H9 (cell line): ENCODE measurements at regions not wholly inside any gene's neighbourhood (a gene's known extent, or its start where the extent isn't known, plus 50 kb on each side); places are given as distances from the start of the nearest gene placed in this dataset.

Source experiments
- DNase-seq: peaks from one replicate; pipeline ENCODE4 v3.0.0-alpha.2; 2017
- H2AFZ ChIP-seq: one replicate; pipeline ENCODE4 v1.6.1; 2013; ENCODE audit warnings: mild to moderate bottlenecking, low read length, control low read depth, moderate library complexity
- H2AK5ac ChIP-seq: 2 replicates; pipeline ENCODE4 v1.6.1; 2013; ENCODE audit warnings: low read length, control low read depth, mixed read lengths; ENCODE audit not compliant: insufficient read length
- H2BK120ac ChIP-seq: one replicate; pipeline ENCODE4 v1.6.1; 2013; ENCODE audit warnings: low read depth, mild to moderate bottlenecking, low read length, control low read depth, inconsistent platforms; ENCODE audit not compliant: poor library complexity, severe bottlenecking
- H2BK12ac ChIP-seq: 2 replicates; pipeline ENCODE4 v1.6.1; 2013; ENCODE audit warnings: low read length, control low read depth, mixed read lengths, low read depth; ENCODE audit not compliant: insufficient read length
- H2BK15ac ChIP-seq: 2 replicates; pipeline ENCODE4 v1.6.1; 2013; ENCODE audit warnings: low read depth, low read length, control low read depth
- H2BK20ac ChIP-seq: one replicate; pipeline ENCODE4 v1.6.1; 2013; ENCODE audit warnings: low read depth, mild to moderate bottlenecking, low read length, control low read depth, inconsistent platforms; ENCODE audit not compliant: poor library complexity, severe bottlenecking
- H2BK5ac ChIP-seq: 2 replicates; pipeline ENCODE4 v1.6.1; 2013; ENCODE audit warnings: low read length, control low read depth, mixed read lengths; ENCODE audit not compliant: insufficient read length
- H3K14ac ChIP-seq: 2 replicates; pipeline ENCODE4 v1.6.1; 2013; ENCODE audit warnings: low read length, control low read depth; ENCODE audit not compliant: insufficient read depth
- H3K18ac ChIP-seq: 2 replicates; pipeline ENCODE4 v1.6.1; 2013; ENCODE audit warnings: low read depth, mild to moderate bottlenecking, mixed read lengths, low read length, control low read depth; ENCODE audit not compliant: insufficient read length
- H3K23ac ChIP-seq: 2 replicates; pipeline ENCODE4 v1.6.1; 2013; ENCODE audit warnings: low read length, control low read depth, mixed read lengths, low read depth; ENCODE audit not compliant: insufficient read length
- H3K23me2 ChIP-seq: 2 replicates; pipeline ENCODE4 v1.6.1; 2013; ENCODE audit warnings: low read depth, mild to moderate bottlenecking, mixed read lengths, low read length, control low read depth; ENCODE audit not compliant: insufficient read length, poor library complexity, severe bottlenecking
- H3K27ac ChIP-seq: 2 replicates; pipeline ENCODE4 v1.5.1; 2013; ENCODE audit warnings: low read length, control low read depth, mixed read lengths, low read depth; ENCODE audit not compliant: insufficient read length
- H3K27me3 ChIP-seq: 2 replicates; pipeline ENCODE4 v1.6.1; 2013; ENCODE audit warnings: low read length, control low read depth, inconsistent platforms; ENCODE audit not compliant: insufficient read depth
- H3K4ac ChIP-seq: 2 replicates; pipeline ENCODE4 v1.6.1; 2013; ENCODE audit warnings: low read depth, mild to moderate bottlenecking, control low read depth, inconsistent platforms, low read length, moderate library complexity
- H3K4me1 ChIP-seq: 2 replicates; pipeline ENCODE4 v1.6.1; 2013; ENCODE audit warnings: low read length, control low read depth, inconsistent platforms; ENCODE audit not compliant: insufficient read depth
- H3K4me2 ChIP-seq: 2 replicates; pipeline ENCODE4 v1.6.1; 2013; ENCODE audit warnings: low read length, control low read depth, mixed read lengths; ENCODE audit not compliant: insufficient read length, insufficient read depth
- H3K56ac ChIP-seq: 2 replicates; pipeline ENCODE4 v1.6.1; 2013; ENCODE audit warnings: low read depth, mild to moderate bottlenecking, mixed read lengths, low read length, control low read depth; ENCODE audit not compliant: insufficient read length
- H3K79me1 ChIP-seq: 2 replicates; pipeline ENCODE4 v1.6.1; 2013; ENCODE audit warnings: low read depth, mild to moderate bottlenecking, moderate library complexity, low read length, control low read depth, inconsistent platforms; ENCODE audit not compliant: insufficient read depth, poor library complexity, severe bottlenecking
- H3K79me2 ChIP-seq: 2 replicates; pipeline ENCODE4 v1.6.1; 2013; ENCODE audit warnings: low read length, control low read depth, inconsistent platforms; ENCODE audit not compliant: insufficient read depth
- H3K9ac ChIP-seq: 2 replicates; pipeline ENCODE4 v1.6.1; 2013; ENCODE audit warnings: low read length, control low read depth, mixed read lengths; ENCODE audit not compliant: insufficient read length; ENCODE audit errors: extremely low read depth
- H3K9me3 ChIP-seq: one replicate; pipeline ENCODE4 v1.6.1; 2013; ENCODE audit warnings: low read depth, low read length, inconsistent platforms; ENCODE audit not compliant: control insufficient read depth
- H3T11ph ChIP-seq: one replicate; pipeline ENCODE4 v1.6.1; 2013; ENCODE audit warnings: mild to moderate bottlenecking, low read length, control low read depth, inconsistent platforms
- H4K20me1 ChIP-seq: one replicate; pipeline ENCODE4 v1.6.1; 2013; ENCODE audit not compliant: control insufficient read depth, insufficient read length, insufficient read depth
- H4K5ac ChIP-seq: 2 replicates; pipeline ENCODE4 v1.6.1; 2013; ENCODE audit warnings: low read depth, mild to moderate bottlenecking, mixed read lengths, low read length, control low read depth; ENCODE audit not compliant: insufficient read length
- H4K8ac ChIP-seq: replicated peaks from 2 replicates; pipeline ENCODE4 v1.6.1; 2013; ENCODE audit warnings: low read length, control low read depth, mixed read lengths, low read depth; ENCODE audit not compliant: insufficient read length
- H4K91ac ChIP-seq: 2 replicates; pipeline ENCODE4 v1.6.1; 2013; ENCODE audit warnings: low read depth, mild to moderate bottlenecking, moderate library complexity, mixed read lengths, low read length, control low read depth; ENCODE audit not compliant: insufficient read length
- H3K27ac Mint-ChIP-seq, 3 experiments: 2 replicates in 2 of 3; 3 replicates in 1 of 3; pipeline ENCODE4 v1.8.0; 2020 to 2021; ENCODE audit warnings: mixed read lengths in 3 of 3, mild to moderate bottlenecking in 1 of 3, moderate library complexity in 1 of 3
- H3K27me3 Mint-ChIP-seq: 2 replicates; pipeline ENCODE4 v1.8.0; 2021; ENCODE audit warnings: low read depth, mild to moderate bottlenecking, moderate library complexity, mixed read lengths
- H3K36me3 Mint-ChIP-seq, 3 experiments: 2 replicates in 2 of 3; 3 replicates in 1 of 3; pipeline ENCODE4 v1.8.0; 2020 to 2021; ENCODE audit warnings: low read depth in 3 of 3, mixed read lengths in 3 of 3; ENCODE audit not compliant: insufficient read depth in 1 of 3
- H3K4me1 Mint-ChIP-seq, 2 experiments: 2 replicates each; pipeline ENCODE4 v1.8.0; 2020; ENCODE audit warnings: mixed read lengths in 2 of 2
- H3K4me3 Mint-ChIP-seq, 2 experiments: 2 replicates in 1 of 2; 3 replicates in 1 of 2; pipeline ENCODE4 v1.8.0; 2020 to 2021; ENCODE audit warnings: mild to moderate bottlenecking in 2 of 2, mixed read lengths in 2 of 2, moderate library complexity in 1 of 2
- H3K9me3 Mint-ChIP-seq, 2 experiments: 2 replicates in 1 of 2; 3 replicates in 1 of 2; pipeline ENCODE4 v1.8.0; 2020; ENCODE audit warnings: mild to moderate bottlenecking in 2 of 2, mixed read lengths in 2 of 2, moderate library complexity in 1 of 2
- WGBS: extraction: QIAGEN DNeasy Blood & Tissue Kit; methylation state at CpG from one replicate; pipeline ENCODE4 v1.1.7; 2013; ENCODE audit warnings: missing lambda C conversion rate, low lambda C conversion rate, mixed read lengths; ENCODE audit not compliant: insufficient read length; ENCODE audit errors: extremely low coverage; 5-methylcytosine and 5-hydroxymethylcytosine counted together
- TF ChIP-seq, protein P1 (sequence below): fragments of 200-600 bp; sonication (generic); conservative IDR thresholded peaks from 3 replicates; pipeline ENCODE4 v1.8.0; 2021; ENCODE audit warnings: antibody characterized with exemption, mild to moderate bottlenecking

GRCh38 chr5:2163060-2163856 is 280.5 kb upstream of the IRX4 start:
- Histone ChIP-seq H2AFZ (no peak overlapping the region), H3K27me3 (no peaks in the 10 kb centered on the region), H2BK120ac (no peak overlapping the region), H3T11ph (no peak overlapping the region), H2BK20ac (no peak overlapping the region), H2AK5ac (no peak overlapping the region), H3K56ac (no peak overlapping the region), H4K8ac (no peak overlapping the region), H3K9ac (no peak overlapping the region), H3K4ac (no peak overlapping the region), H2BK5ac (no peak overlapping the region), H4K5ac (no peak overlapping the region), H3K18ac (no peak overlapping the region), H3K79me2 (no peaks in the 10 kb centered on the region), H3K27ac (no peak overlapping the region), H3K4me1 (peaks cover 3% of the 10 kb centered on the region; the same call in 1 of the 2 replicates), H2BK15ac (no peak overlapping the region), H3K9me3 (no peaks in the 10 kb centered on the region), H3K23ac (no peak overlapping the region), H4K91ac (no peak overlapping the region), H3K23me2 (no peaks in the 10 kb centered on the region), H3K4me2 (no peak overlapping the region), H4K20me1 (no peaks in the 10 kb centered on the region), H3K79me1 (no peaks in the 10 kb centered on the region), H3K14ac (no peak overlapping the region), H2BK12ac (no peak overlapping the region)
- no peak for DNase-seq
- no peak overlapping the region for H3K4me3 Mint-ChIP-seq
- H3K4me1 Mint-ChIP-seq: peaks cover 25 to 32% of the 10 kb centered on the region in 2 experiments
- peaks cover 18% of the 10 kb centered on the region for H3K27me3 Mint-ChIP-seq
- TF ChIP-seq, protein P1, sequence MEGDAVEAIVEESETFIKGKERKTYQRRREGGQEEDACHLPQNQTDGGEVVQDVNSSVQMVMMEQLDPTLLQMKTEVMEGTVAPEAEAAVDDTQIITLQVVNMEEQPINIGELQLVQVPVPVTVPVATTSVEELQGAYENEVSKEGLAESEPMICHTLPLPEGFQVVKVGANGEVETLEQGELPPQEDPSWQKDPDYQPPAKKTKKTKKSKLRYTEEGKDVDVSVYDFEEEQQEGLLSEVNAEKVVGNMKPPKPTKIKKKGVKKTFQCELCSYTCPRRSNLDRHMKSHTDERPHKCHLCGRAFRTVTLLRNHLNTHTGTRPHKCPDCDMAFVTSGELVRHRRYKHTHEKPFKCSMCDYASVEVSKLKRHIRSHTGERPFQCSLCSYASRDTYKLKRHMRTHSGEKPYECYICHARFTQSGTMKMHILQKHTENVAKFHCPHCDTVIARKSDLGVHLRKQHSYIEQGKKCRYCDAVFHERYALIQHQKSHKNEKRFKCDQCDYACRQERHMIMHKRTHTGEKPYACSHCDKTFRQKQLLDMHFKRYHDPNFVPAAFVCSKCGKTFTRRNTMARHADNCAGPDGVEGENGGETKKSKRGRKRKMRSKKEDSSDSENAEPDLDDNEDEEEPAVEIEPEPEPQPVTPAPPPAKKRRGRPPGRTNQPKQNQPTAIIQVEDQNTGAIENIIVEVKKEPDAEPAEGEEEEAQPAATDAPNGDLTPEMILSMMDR: no peak
- H3K36me3 Mint-ChIP-seq: no peaks in the 10 kb centered on the region
- H3K27ac Mint-ChIP-seq: no peak overlapping the region; a peak in 1 of 7 replicates
- WGBS: no CpG with 5 or more reads among the region's 20 CpGs
- H3K9me3 Mint-ChIP-seq: peaks cover 0 to 2% of the 10 kb centered on the region in 2 experiments; a peak in 1 of 5 replicates
